ENCODE measurements at regions not wholly inside any gene's neighbourhood (a gene's known extent, or its start where the extent isn't known, plus 50 kb on each side); places are given as distances from the start of the nearest gene placed in this dataset.

GRCh38 chr3:109545746-109546145 lies 208.4 kb upstream of the DPPA4 start (continued):
- no peak for TF ChIP-seq GRHL2 (CRISPR knock-in tag; IDR thresholded peaks at IDR 0.05; ENCODE audit: insufficient replicate concordance, severe bottlenecking)

- ChIA-PET CTCF (no interaction called here), POLR2A (no interaction called here)
- no peak for DNase-seq (ENCODE audit: low spot score)
- Mint-ChIP-seq H3K4me1 (peaks cover 11% of the 10 kb centered on the region), H3K4me3 (no peak overlapping the region), H3K9me3 (peaks cover 10% of the 10 kb centered on the region), H3K27me3 (ENCODE audit: low read depth) (no peaks in the 10 kb centered on the region), H3K27ac (no peak overlapping the region), H3K36me3 (no peaks in the 10 kb centered on the region)
- TF ChIP-seq GABPB1 (CRISPR knock-in tag; IDR thresholded peaks at IDR 0.05), result no peak
- no peak for TF ChIP-seq TP53 (CRISPR knock-in tag; IDR thresholded peaks at IDR 0.05)
- TF ChIP-seq FOXK1 (CRISPR knock-in tag; IDR thresholded peaks at IDR 0.05), result no peak
- ATAC-seq, result no peak
These were observed 211.0 kb upstream of the DPPA4 start for GRCh38 chr3:109548192-109548938.

GRCh38 chr3:109553591-109554371 lies 216.4 kb upstream of the DPPA4 start:
- Mint-ChIP-seq H3K4me3 (no peak overlapping the region), H3K4me1 (peaks cover 18% of the 10 kb centered on the region), H3K9me3 (peaks cover 35% of the 10 kb centered on the region), H3K27me3 (ENCODE audit: low read depth) (no peaks in the 10 kb centered on the region), H3K36me3 (no peaks in the 10 kb centered on the region), H3K27ac (no peak overlapping the region)
- POLR2A ChIA-PET, result no interaction called here
- no peak for ATAC-seq
- CTCF ChIA-PET, result interaction anchor here (1.3 kb wide), 2 partner anchors 53 to 761 kb away, joined by 3 read pairs; no protein-coding TSS in a partner anchor
- DNase-seq (ENCODE audit: low spot score), result no peak
- no peak for TF ChIP-seq NFATC4 (CRISPR knock-in tag; IDR thresholded peaks at IDR 0.05)
- no peak for TF ChIP-seq ETV6 (CRISPR knock-in tag; IDR thresholded peaks at IDR 0.05)
- TF ChIP-seq TEAD1 (CRISPR knock-in tag; IDR thresholded peaks at IDR 0.05), result no peak
- TF ChIP-seq NR2C2 (CRISPR knock-in tag; IDR thresholded peaks at IDR 0.05), result no peak
- no peak for TF ChIP-seq HMGXB4 (CRISPR knock-in tag; IDR thresholded peaks at IDR 0.05)
- TF ChIP-seq GTF2I (CRISPR knock-in tag; conservative IDR thresholded peaks at IDR 0.05), result no peak
- no peak for TF ChIP-seq CREB1 (CRISPR knock-in tag; IDR thresholded peaks at IDR 0.05)
- no peak for TF ChIP-seq SMAD4 (CRISPR knock-in tag; IDR thresholded peaks at IDR 0.05)
- TF ChIP-seq ZNF121 (CRISPR knock-in tag; IDR thresholded peaks at IDR 0.05), result no peak
- TF ChIP-seq NFYB (CRISPR knock-in tag; conservative IDR thresholded peaks at IDR 0.05; ENCODE audit: low read depth), result no peak

- no peak overlapping the region for H3K4me3 Mint-ChIP-seq
- CTCF ChIA-PET, result no interaction called here
- ATAC-seq, result no peak
These were observed 222.0 kb upstream of the DPPA4 start for GRCh38 chr3:109559389-109559788.

GRCh38 chr3:109563149-109563548 lies 225.8 kb upstream of the DPPA4 start:
- Mint-ChIP-seq H3K27me3 (ENCODE audit: low read depth) (no peaks in the 10 kb centered on the region), H3K4me1 (peaks cover 3% of the 10 kb centered on the region), H3K9me3 (peaks cover 19% of the 10 kb centered on the region), H3K4me3 (no peak overlapping the region), H3K36me3 (no peaks in the 10 kb centered on the region), H3K27ac (no peak overlapping the region)
- ChIA-PET CTCF (no interaction called here), POLR2A (no interaction called here)
- ATAC-seq (no peak), DNase-seq (ENCODE audit: low spot score) (no peak)
- TF ChIP-seq MAX (CRISPR knock-in tag; IDR thresholded peaks at IDR 0.05), result no peak
- TF ChIP-seq ZNF671 (CRISPR knock-in tag; IDR thresholded peaks at IDR 0.05), result no peak
- TF ChIP-seq SP1 (CRISPR knock-in tag; conservative IDR thresholded peaks at IDR 0.05), result no peak
- TF ChIP-seq CBFB (CRISPR knock-in tag; IDR thresholded peaks at IDR 0.05; ENCODE audit: low read depth), result no peak

More at GRCh38 chr3:109559389-109559788, 222.0 kb upstream of the DPPA4 start:
- Mint-ChIP-seq H3K27me3 (ENCODE audit: low read depth) (no peaks in the 10 kb centered on the region), H3K4me1 (peaks cover 3% of the 10 kb centered on the region), H3K36me3 (no peaks in the 10 kb centered on the region), H3K27ac (no peak overlapping the region), H3K9me3 (peaks cover 49% of the 10 kb centered on the region)
- TF ChIP-seq GABPB1 (CRISPR knock-in tag; IDR thresholded peaks at IDR 0.05), result no peak
- TF ChIP-seq ESRRA (CRISPR knock-in tag; IDR thresholded peaks at IDR 0.05; ENCODE audit: borderline replicate concordance), result no peak
- no peak for DNase-seq (ENCODE audit: low spot score)
- POLR2A ChIA-PET, result interaction anchor here (1.0 kb wide), 1 partner anchor 20 kb away, joined by 3 read pairs; no protein-coding TSS in a partner anchor

Data from WTC11 (cell line).